Gastroesophageal sphincter (tissue), 4 donors: ENCODE measurements at regions not wholly inside any gene's neighbourhood (a gene's known extent, or its start where the extent isn't known, plus 50 kb on each side); places are given as distances from the start of the nearest gene placed in this dataset.

Experiments
- ATAC-seq: fragments of 150-250 bp; one replicate; pipeline ENCODE4 v1.9.1; 2016; ENCODE audit warnings: mild to moderate bottlenecking, moderate library complexity
- H3K27ac ChIP-seq, 4 donors: fragments of 200-600 bp; sonication (generic) in 3 of 4; 1 replicate in 3 of 4; 2 replicates in 1 of 4; pipeline ENCODE4 v1.5.1; 2016 to 2019
- H3K27me3 ChIP-seq: fragments of 200-600 bp; sonication (generic); one replicate; pipeline ENCODE4 v1.5.1; 2019
- H3K36me3 ChIP-seq, 2 donors: fragments of 200-600 bp; sonication (generic); one replicate each; pipeline ENCODE4 v1.5.1; 2019; ENCODE audit warnings: control low read depth in 1 of 2
- H3K4me1 ChIP-seq, 3 donors: fragments of 200-600 bp; sonication (generic); 1 replicate in 2 of 3; 2 replicates in 1 of 3; pipeline ENCODE4 v1.5.1; 2016 to 2019; ENCODE audit warnings: control low read depth in 2 of 3
- H3K4me3 ChIP-seq, 2 donors: fragments of 200-600 bp; sonication (generic); one replicate each; pipeline ENCODE4 v1.5.1; 2019; ENCODE audit warnings: mild to moderate bottlenecking in 1 of 2, moderate library complexity in 1 of 2
- H3K9me3 ChIP-seq, 3 donors: fragments of 200-600 bp; sonication (generic); one replicate each; pipeline ENCODE4 v1.5.1; 2017 to 2019; ENCODE audit warnings: control low read depth in 2 of 3
- EP300 ChIP-seq: sonication (generic); formaldehyde crosslinking; IDR thresholded peaks from one replicate; pipeline ENCODE4 v1.6.1; 2017; ENCODE audit warnings: antibody characterized with exemption, mild to moderate bottlenecking
- POLR2A ChIP-seq, 2 donors: fragments of 450-650 bp; IDR thresholded peaks; one replicate each; pipeline ENCODE4 v1.6.1; 2017; ENCODE audit warnings: antibody characterized with exemption in 2 of 2, mild to moderate bottlenecking in 2 of 2, moderate library complexity in 1 of 2
- POLR2AphosphoS5 ChIP-seq: sonication (generic); formaldehyde crosslinking; IDR thresholded peaks from one replicate; pipeline ENCODE4 v1.6.1; 2017; ENCODE audit warnings: antibody characterized with exemption
- WGBS, 2 donors: methylation state at CpG; one replicate each; pipeline ENCODE4 v1.1.5; 2018; ENCODE audit warnings: low coverage in 1 of 2; 5-methylcytosine and 5-hydroxymethylcytosine counted together
- TF ChIP-seq, protein P1 (sequence below), 4 experiments: fragments of 200-600 bp in 2 of 4; fragments of 450-650 bp in 2 of 4; sonication (generic) in 1 of 4; IDR thresholded peaks; one replicate each; pipeline ENCODE4 v1.5.1; 2017 to 2019; ENCODE audit warnings: antibody characterized with exemption in 4 of 4, mild to moderate bottlenecking in 2 of 4, moderate library complexity in 2 of 4

DNA sequence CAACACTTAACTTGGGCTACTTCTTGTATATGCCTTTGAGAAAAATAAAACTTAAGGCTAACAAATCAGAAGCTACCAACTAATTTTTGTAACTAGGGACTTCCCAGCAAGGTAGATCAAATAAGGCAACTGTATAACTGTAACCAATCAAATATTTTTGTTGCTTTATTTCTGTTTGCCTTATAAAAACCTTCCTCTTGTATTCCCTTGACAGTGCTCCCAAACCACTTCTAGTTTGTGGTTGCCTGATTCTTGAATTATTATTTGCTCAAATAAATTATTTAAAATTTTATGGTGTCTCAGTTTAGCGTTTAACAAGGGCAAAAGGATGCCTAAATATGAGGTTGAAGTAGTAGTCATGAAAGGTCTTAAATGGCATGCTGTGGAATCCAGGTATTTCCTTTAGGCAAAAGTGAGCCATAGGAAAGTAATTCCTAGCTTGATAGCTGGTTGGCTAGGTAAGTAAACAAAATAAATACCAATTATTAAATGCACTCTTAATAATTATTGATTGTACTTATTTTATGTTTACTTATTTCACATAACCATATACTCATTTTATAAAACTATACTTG lies 632.6 kb downstream of the RPL10L start:
- no peaks in the 10 kb centered on the region for H3K4me1 ChIP-seq
- H3K27me3 ChIP-seq = no peaks in the 10 kb centered on the region
- WGBS, 2 donors = 88 to 92% methylated on average over 1 of the region's 1 CpG
- no peaks in the 10 kb centered on the region for H3K36me3 ChIP-seq
- H3K4me3 ChIP-seq = no peak overlapping the region
- TF ChIP-seq EP300 (no peak), POLR2AphosphoS5 (no peak), POLR2A (IDR thresholded peaks at IDR 0.05) (no peak)
- TF ChIP-seq, protein P1, sequence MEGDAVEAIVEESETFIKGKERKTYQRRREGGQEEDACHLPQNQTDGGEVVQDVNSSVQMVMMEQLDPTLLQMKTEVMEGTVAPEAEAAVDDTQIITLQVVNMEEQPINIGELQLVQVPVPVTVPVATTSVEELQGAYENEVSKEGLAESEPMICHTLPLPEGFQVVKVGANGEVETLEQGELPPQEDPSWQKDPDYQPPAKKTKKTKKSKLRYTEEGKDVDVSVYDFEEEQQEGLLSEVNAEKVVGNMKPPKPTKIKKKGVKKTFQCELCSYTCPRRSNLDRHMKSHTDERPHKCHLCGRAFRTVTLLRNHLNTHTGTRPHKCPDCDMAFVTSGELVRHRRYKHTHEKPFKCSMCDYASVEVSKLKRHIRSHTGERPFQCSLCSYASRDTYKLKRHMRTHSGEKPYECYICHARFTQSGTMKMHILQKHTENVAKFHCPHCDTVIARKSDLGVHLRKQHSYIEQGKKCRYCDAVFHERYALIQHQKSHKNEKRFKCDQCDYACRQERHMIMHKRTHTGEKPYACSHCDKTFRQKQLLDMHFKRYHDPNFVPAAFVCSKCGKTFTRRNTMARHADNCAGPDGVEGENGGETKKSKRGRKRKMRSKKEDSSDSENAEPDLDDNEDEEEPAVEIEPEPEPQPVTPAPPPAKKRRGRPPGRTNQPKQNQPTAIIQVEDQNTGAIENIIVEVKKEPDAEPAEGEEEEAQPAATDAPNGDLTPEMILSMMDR (IDR thresholded peaks at IDR 0.05) = no peak
- ATAC-seq = no peak
- no peak overlapping the region for H3K27ac ChIP-seq
- H3K9me3 ChIP-seq = no peaks in the 10 kb centered on the region

DNA sequence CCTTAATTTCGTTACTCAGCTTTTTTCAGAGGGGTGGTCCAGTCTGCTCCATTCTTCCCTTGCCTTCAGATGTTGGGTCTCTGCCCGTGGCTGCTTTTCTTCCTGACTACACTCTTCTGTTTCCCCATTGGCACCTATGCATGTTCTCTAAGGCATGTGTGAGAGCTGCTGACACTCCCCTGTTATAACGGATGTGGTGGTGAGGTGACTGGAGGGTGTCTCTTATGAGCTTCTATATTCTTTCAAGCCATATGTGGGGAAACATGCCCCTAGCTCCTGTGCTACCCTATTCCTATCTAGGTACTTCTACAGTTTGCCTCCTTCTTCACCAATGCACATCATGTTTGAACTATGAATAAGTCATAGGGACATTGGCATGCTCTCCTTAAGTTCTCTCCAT lies 643.2 kb downstream of the RPL10L start:
- TF ChIP-seq, protein P1 (IDR thresholded peaks at IDR 0.05) = no peak
- TF ChIP-seq EP300 = no peak
- TF ChIP-seq POLR2A (IDR thresholded peaks at IDR 0.05) = no peak
- no peak for TF ChIP-seq POLR2AphosphoS5
- H3K4me1 ChIP-seq = no peaks in the 10 kb centered on the region
- no peaks in the 10 kb centered on the region for H3K27me3 ChIP-seq
- peaks cover 0 to 9% (median 0%) of the 10 kb centered on the region in 3 donors for H3K9me3 ChIP-seq
- no peaks in the 10 kb centered on the region for H3K36me3 ChIP-seq
- H3K4me3 ChIP-seq = no peak overlapping the region
- ATAC-seq = no peak
- 72 to 73% methylated on average over 2 to 3 of the region's 3 CpGs for WGBS, 2 donors
- H3K27ac ChIP-seq = no peak overlapping the region

DNA sequence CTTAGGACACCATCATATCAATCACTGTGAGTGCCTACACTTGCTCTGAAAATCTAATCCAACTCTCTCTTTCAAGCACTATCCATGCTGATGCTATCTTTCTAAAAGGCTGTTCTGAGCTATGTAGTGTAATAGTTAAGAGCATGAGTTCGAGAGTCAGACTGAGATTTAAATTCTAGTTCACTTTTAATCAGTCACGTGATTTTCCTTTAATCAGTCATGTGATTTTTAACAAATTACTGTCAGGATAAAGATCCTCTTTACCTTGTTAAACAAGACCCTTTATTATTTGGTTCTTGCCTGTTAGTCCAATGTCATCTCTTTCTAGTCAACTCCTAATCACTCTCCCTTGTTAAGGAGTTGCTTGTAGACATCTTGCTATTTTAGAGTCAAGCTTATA lies 653.0 kb downstream of the RPL10L start:
- H3K4me3 ChIP-seq = no peak overlapping the region
- H3K4me1 ChIP-seq = no peaks in the 10 kb centered on the region
- no peak overlapping the region for H3K27ac ChIP-seq
- no peak for ATAC-seq
- H3K36me3 ChIP-seq = no peaks in the 10 kb centered on the region
- H3K9me3 ChIP-seq = no peaks in the 10 kb centered on the region
- WGBS, 2 donors = 76 to 77% methylated on average over 2 of the region's 2 CpGs
- TF ChIP-seq POLR2A (IDR thresholded peaks at IDR 0.05) = no peak
- TF ChIP-seq EP300 = no peak
- TF ChIP-seq, protein P1 (IDR thresholded peaks at IDR 0.05) = no peak
- no peak for TF ChIP-seq POLR2AphosphoS5
- no peaks in the 10 kb centered on the region for H3K27me3 ChIP-seq

DNA sequence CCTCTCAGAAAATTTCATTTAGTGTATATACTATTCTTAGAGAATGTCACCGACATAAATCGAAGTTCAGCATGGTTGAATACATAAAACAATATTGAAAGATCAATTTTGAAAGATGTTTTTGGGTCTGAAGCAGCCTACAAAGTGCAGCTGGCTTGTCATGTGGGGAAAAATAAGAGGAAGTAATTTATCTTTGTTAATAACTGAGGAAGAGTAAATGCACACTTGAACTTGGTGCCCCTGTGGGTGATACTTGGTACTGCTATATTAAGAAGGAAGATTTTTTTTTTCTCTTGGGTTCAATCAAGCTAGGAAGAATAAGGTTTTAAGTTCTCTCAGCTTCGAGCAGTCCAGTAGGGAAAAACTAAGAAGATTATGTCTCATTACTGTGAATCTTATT lies 661.3 kb downstream of the RPL10L start:
- ATAC-seq = no peak
- Histone ChIP-seq H3K4me1 (no peaks in the 10 kb centered on the region), H3K9me3 (no peaks in the 10 kb centered on the region), H3K27me3 (no peaks in the 10 kb centered on the region), H3K36me3 (no peaks in the 10 kb centered on the region), H3K27ac (no peak overlapping the region), H3K4me3 (no peak overlapping the region)
- TF ChIP-seq POLR2A (IDR thresholded peaks at IDR 0.05) (no peak), POLR2AphosphoS5 (no peak), EP300 (no peak)
- TF ChIP-seq, protein P1 (IDR thresholded peaks at IDR 0.05) = no peak
- WGBS, 2 donors = 75 to 82% methylated on average over 3 of the region's 3 CpGs

DNA sequence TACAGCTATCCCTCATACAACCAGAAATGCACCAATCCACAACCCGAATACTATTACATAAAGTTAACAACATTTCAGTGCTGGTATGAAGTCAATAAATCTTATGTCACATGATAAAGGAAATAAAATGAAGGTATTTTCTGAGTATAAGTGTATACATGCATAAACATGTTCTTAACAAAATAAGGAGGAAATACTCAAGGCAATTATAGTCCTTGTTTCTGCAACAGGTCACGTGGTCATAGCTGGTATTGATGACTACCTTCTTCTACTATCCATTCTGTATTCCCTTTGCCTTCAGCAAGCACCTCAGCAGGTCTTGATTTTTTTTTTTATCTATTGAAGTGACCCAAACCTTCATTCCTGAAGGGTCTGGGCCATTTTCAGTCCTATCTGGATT lies 675.6 kb downstream of the RPL10L start:
- 73 to 85% methylated on average over 2 of the region's 2 CpGs for WGBS, 2 donors
- Histone ChIP-seq H3K9me3 (no peaks in the 10 kb centered on the region), H3K36me3 (no peaks in the 10 kb centered on the region), H3K4me3 (no peak overlapping the region), H3K27ac (no peak overlapping the region), H3K4me1 (no peaks in the 10 kb centered on the region), H3K27me3 (no peaks in the 10 kb centered on the region)
- TF ChIP-seq, protein P1 (IDR thresholded peaks at IDR 0.05) = no peak
- TF ChIP-seq POLR2A (IDR thresholded peaks at IDR 0.05) = no peak
- TF ChIP-seq POLR2AphosphoS5 = no peak
- no peak for TF ChIP-seq EP300
- no peak for ATAC-seq
